ENCODE measurements at regions not wholly inside any gene's neighbourhood (a gene's known extent, or its start where the extent isn't known, plus 50 kb on each side); places are given as distances from the start of the nearest gene placed in this dataset.

GRCh38 chr1:209417761-209418160, 165.8 kb upstream of the CAMK1G start:
- no peak for DNase-seq

GRCh38 chr1:209420276-209420675, 163.2 kb upstream of the CAMK1G start:
- DNase-seq = no peak

GRCh38 chr1:209421186-209421585, 162.3 kb upstream of the CAMK1G start:
- no peak for DNase-seq

GRCh38 chr1:209421978-209422680, 161.4 kb upstream of the CAMK1G start:
- DNase-seq = no peak

- no peak for DNase-seq
Observed at GRCh38 chr1:209425959-209426358, 157.6 kb upstream of the CAMK1G start.

- no peak for DNase-seq
Observed at GRCh38 chr1:209427277-209427676, 156.2 kb upstream of the CAMK1G start.

GRCh38 chr1:209427811-209428210, 155.7 kb upstream of the CAMK1G start:
- no peak for DNase-seq

GRCh38 chr1:209428241-209428921, 155.1 kb upstream of the CAMK1G start:
- no peak for DNase-seq

GRCh38 chr1:209429611-209430010, 153.9 kb upstream of the CAMK1G start:
- no peak for DNase-seq

- no peak for DNase-seq
Observed at GRCh38 chr1:209430107-209430506, 153.4 kb upstream of the CAMK1G start.

GRCh38 chr1:209430821-209431259, 152.7 kb upstream of the CAMK1G start:
- no peak for DNase-seq

GRCh38 chr1:209431402-209431801, 152.1 kb upstream of the CAMK1G start:
- DNase-seq = no peak

- no peak for DNase-seq
Observed at GRCh38 chr1:209431813-209432442, 151.6 kb upstream of the CAMK1G start.

- DNase-seq = no peak
Observed at GRCh38 chr1:209432443-209432825, 151.1 kb upstream of the CAMK1G start.

- no peak for DNase-seq
Observed at GRCh38 chr1:209433649-209434031, 149.9 kb upstream of the CAMK1G start.

- no peak for DNase-seq
Observed at GRCh38 chr1:209434066-209434465, 149.4 kb upstream of the CAMK1G start.

- no peak for DNase-seq
Observed at GRCh38 chr1:209434631-209435217, 148.8 kb upstream of the CAMK1G start.

GRCh38 chr1:209435654-209436566, 147.6 kb upstream of the CAMK1G start:
- peak; percentile 53 for DNase-seq

- DNase-seq = no peak
Observed at GRCh38 chr1:209439828-209440227, 143.7 kb upstream of the CAMK1G start.

- DNase-seq = no peak
Observed at GRCh38 chr1:209443361-209443931, 140.1 kb upstream of the CAMK1G start.

- no peak for DNase-seq
Observed at GRCh38 chr1:209443975-209444651, 139.4 kb upstream of the CAMK1G start.

GRCh38 chr1:209444961-209445360, 138.6 kb upstream of the CAMK1G start:
- no peak for DNase-seq
